Esophagus (tissue), 2 donors: ENCODE measurements at regions not wholly inside any gene's neighbourhood (a gene's known extent, or its start where the extent isn't known, plus 50 kb on each side); places are given as distances from the start of the nearest gene placed in this dataset.
"Not testable (repeated sequence)": the region's sequence is repeated elsewhere in the genome, so short reads cannot be mapped to it uniquely, and the experiment has no call there.

ENCODE experiments used
- H3K27ac ChIP-seq, 2 donors: one replicate each; pipeline ENCODE4 v1.5.1; 2013; ENCODE audit warnings: low read depth in 2 of 2, mild to moderate bottlenecking in 2 of 2, inconsistent platforms in 1 of 2, low read length in 1 of 2, moderate library complexity in 1 of 2
- H3K27me3 ChIP-seq, 2 donors: one replicate each; pipeline ENCODE4 v1.6.1; 2013; ENCODE audit warnings: low read length in 2 of 2, control low read depth in 1 of 2, mild to moderate bottlenecking in 1 of 2; ENCODE audit not compliant: insufficient read depth in 2 of 2, control insufficient read depth in 1 of 2
- H3K36me3 ChIP-seq, 2 donors: one replicate each; pipeline ENCODE4 v1.6.1; 2013; ENCODE audit warnings: low read length in 1 of 2; ENCODE audit not compliant: control insufficient read depth in 2 of 2, insufficient read depth in 2 of 2
- H3K4me1 ChIP-seq, 2 donors: one replicate each; pipeline ENCODE4 v1.6.1; 2013; ENCODE audit warnings: low read length in 1 of 2; ENCODE audit not compliant: control insufficient read depth in 2 of 2, insufficient read depth in 2 of 2
- H3K4me3 ChIP-seq, 2 donors: one replicate each; pipeline ENCODE4 v1.5.1; 2013; ENCODE audit warnings: low read length in 2 of 2, mild to moderate bottlenecking in 2 of 2, low read depth in 1 of 2, moderate library complexity in 1 of 2
- H3K9me3 ChIP-seq, 2 donors: one replicate each; pipeline ENCODE4 v1.6.1; 2013; ENCODE audit warnings: mild to moderate bottlenecking in 2 of 2, low read depth in 1 of 2, low read length in 1 of 2, moderate library complexity in 1 of 2; ENCODE audit not compliant: control insufficient read depth in 2 of 2, insufficient read depth in 1 of 2
- WGBS, 2 donors: extraction: QIAGEN DNeasy Blood & Tissue Kit; methylation state at CpG; one replicate each; pipeline ENCODE4 v1.1.7; 2013; 5-methylcytosine and 5-hydroxymethylcytosine counted together
- donor health status: healthy with polysubstance abuse.
- donor health status: Bipolar disorder and iron deficiency.

DNA sequence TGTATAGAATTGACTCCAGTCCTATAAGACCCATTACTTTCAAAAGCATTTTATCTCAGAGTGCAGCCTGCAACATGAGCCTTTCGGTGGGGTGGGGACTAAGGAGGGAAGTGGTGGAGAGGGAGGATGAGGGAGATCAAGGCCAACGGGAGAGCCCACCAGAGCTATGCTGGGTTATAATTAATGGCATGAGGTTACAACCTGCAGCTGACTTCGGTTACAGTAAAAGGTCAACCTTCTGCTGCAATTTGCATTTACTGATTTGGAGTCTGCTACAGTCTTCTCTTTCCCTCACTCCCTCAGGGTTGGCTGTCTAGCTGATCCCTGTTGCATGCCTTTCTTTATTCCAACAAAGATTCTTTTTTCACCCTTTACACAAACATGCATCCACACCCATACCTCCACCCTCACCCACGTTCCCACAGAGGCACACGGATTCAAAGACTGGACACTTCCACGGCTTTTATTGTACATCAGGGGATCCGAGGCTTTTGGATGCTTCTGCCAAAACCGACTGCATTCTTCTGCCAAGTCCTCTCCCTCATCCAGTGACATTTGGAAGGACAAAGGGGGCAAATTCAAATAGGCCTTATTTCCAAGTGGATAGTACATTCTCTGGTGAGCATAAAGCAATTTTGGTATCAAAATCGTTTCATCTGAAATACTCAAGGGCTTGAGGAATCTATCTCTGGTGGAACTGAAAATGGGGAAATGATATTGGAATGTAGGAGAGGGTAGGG, 381.2 kb downstream of the NFIB start:
- H3K27me3 ChIP-seq, result no peaks in the 10 kb centered on the region
- WGBS, 2 donors, result 64 to 70% methylated on average over 9 of the region's 9 CpGs

DNA sequence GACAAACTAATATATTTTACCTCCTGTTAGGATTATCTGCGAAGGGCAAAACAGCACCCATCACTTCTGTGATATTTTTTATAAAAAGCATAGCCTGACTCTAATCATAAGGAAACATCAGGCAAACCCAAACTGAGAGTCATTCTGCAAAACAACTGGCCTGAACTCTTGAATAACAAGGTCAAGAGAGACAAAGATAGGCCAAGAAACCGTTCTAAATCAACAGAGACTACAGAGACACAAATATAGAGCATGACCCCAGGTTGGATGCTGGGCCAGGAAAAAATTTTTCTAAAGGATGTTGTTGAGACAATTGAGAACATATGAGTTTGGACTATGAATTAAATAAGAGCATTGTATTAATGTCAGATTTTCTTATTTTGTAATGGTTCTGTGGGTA, 384.9 kb downstream of the NFIB start:
- Histone ChIP-seq H3K27ac (no peak overlapping the region), H3K27me3 (no peaks in the 10 kb centered on the region), H3K4me3 (no peak overlapping the region), H3K4me1 (no peaks in the 10 kb centered on the region), H3K9me3 (peaks cover 0 to 2% of the 10 kb centered on the region in 2 donors), H3K36me3 (no peaks in the 10 kb centered on the region)
- 65 to 75% methylated on average over 2 of the region's 2 CpGs for WGBS, 2 donors

More for the DNA sequence above, 381.2 kb downstream of the NFIB start:
- no peaks in the 10 kb centered on the region for H3K4me1 ChIP-seq
- H3K36me3 ChIP-seq, result no peaks in the 10 kb centered on the region
- H3K27ac ChIP-seq, result no peak overlapping the region
- H3K9me3 ChIP-seq, result no peaks in the 10 kb centered on the region
- H3K4me3 ChIP-seq, result no peak overlapping the region

DNA sequence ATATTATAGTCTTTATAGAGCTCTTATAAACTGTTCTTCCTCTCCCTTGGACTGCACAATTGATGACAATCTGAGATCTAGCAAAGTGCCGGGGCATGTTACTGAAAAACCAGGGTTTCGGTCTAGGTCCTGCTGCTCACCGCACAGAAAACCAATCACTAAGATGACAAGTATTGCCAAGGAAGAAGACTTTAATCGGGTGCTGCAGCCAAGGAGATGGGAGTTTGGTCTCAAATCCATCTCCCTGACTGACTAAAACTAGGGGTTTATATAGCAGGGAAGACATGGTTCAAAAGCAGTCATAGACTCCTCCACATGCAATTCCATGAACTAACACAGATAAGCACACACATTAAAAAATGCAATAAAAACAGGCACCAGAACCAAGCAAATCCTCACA, 390.6 kb downstream of the NFIB start:
- Histone ChIP-seq H3K4me3 (no peak overlapping the region), H3K4me1 (no peaks in the 10 kb centered on the region), H3K36me3 (no peaks in the 10 kb centered on the region), H3K27ac (no peak overlapping the region), H3K27me3 (no peaks in the 10 kb centered on the region), H3K9me3 (peaks cover 0 to 2% of the 10 kb centered on the region in 2 donors)
- 94 to 97% methylated on average over 4 of the region's 4 CpGs for WGBS, 2 donors

DNA sequence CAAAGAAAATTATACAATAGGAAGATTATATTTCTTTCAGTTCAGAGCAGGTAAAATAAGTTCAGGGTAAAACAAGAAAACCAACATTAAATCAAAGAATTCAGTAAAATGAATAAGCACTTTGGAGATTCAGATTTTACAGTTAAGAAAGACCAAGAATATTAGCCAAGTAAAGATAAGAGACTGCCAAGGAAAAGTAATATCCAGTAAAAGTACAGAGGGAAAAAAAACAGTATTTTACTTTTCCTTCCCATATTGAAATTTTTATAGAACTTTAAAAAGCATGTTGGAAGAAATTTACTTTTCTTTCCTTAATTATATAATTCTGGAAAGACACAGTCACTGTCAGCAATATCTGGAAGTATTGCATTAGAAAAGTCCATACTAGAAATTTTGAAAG, 393.4 kb downstream of the NFIB start:
- H3K4me3 ChIP-seq, result no peak overlapping the region
- no peak overlapping the region for H3K27ac ChIP-seq
- no peaks in the 10 kb centered on the region for H3K27me3 ChIP-seq
- no peaks in the 10 kb centered on the region for H3K4me1 ChIP-seq
- no peaks in the 10 kb centered on the region for H3K9me3 ChIP-seq
- no peaks in the 10 kb centered on the region for H3K36me3 ChIP-seq

DNA sequence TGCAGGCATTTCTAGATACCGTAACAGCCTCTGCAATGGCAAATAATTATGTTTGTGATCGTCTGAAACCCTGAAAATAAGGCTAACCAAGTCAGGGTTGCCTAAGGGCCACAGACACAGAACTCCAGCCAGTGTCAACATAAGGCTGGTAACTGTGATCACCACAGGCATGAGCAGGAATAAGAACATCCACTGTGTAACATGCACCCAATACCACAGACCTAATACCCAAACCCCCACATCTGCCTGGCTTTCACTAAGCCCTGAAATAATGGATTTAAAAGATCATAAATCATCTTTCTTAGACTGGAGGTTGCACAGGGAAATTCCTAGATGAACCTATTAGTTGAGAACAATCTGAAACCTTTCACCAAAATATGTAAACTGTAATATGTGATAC, 394.5 kb downstream of the NFIB start:
- Histone ChIP-seq H3K27ac (no peak overlapping the region), H3K9me3 (no peaks in the 10 kb centered on the region), H3K4me1 (no peaks in the 10 kb centered on the region), H3K36me3 (no peaks in the 10 kb centered on the region), H3K4me3 (no peak overlapping the region), H3K27me3 (no peaks in the 10 kb centered on the region)
- 79 to 80% methylated on average over 2 of the region's 2 CpGs for whole genome bisulfite sequencing, 2 donors

DNA sequence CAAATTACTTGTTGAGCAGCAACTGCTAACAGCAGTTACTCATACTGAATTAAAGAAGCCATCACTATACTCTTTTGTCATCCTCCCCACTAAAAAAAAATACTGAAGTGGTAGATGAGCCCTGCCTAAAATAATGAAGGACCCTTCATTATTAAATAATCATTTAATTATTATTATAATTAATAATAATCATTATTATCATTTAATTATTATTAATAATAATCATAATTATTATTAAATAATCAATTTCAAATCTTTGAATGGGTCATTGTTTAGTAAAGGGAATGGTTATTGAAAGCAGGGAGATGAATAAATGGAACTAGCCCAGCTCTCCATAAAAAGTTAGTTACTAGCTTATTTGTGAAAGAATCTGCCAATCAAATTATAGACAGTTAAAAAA, 396.4 kb downstream of the NFIB start:
- no peak overlapping the region for H3K4me3 ChIP-seq
- no peaks in the 10 kb centered on the region for H3K4me1 ChIP-seq
- H3K9me3 ChIP-seq, result no peaks in the 10 kb centered on the region
- H3K27ac ChIP-seq, result no peak overlapping the region
- peaks cover 0 to 2% of the 10 kb centered on the region in 2 donors for H3K27me3 ChIP-seq
- H3K36me3 ChIP-seq, result no peaks in the 10 kb centered on the region

DNA sequence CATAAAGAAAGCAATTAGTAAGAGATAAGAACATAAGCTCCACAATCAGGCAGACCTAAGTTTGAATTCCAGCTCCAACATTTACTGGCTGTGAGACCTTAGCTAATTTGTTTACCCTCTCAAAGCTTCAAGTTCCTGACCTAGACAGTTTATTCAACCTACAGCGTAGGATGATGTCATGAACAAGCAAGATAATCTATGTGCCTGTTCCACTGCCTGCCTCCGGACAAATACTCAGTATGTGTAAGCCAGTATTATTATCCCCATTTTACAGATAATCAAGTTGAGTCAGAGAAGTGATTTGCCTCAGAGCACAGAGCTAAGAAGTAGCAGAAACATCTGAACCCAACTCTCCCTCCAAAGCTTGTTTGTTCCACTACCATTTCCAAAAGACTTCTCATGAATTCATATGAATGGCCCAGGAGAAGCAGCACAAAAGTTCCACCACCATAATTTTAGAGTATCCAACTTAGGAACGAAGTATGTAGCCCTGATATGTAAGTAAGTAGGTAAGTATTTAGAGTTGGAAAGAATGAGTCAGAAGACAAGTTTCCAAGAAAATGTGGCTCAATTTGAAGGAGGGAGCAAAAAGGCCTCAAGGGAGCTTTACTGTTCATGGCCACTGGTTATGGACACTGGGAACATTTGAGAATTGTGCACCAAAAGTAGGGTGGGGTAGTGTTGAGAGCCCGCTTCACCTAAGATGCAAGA, 398.2 kb downstream of the NFIB start:
- no peaks in the 10 kb centered on the region for H3K36me3 ChIP-seq
- H3K27ac ChIP-seq, result no peak overlapping the region
- 70 to 80% methylated on average over 4 of the region's 4 CpGs for WGBS, 2 donors
- H3K27me3 ChIP-seq, result peaks cover 0 to 2% of the 10 kb centered on the region in 2 donors
- no peaks in the 10 kb centered on the region for H3K4me1 ChIP-seq
- H3K9me3 ChIP-seq, result no peaks in the 10 kb centered on the region
- no peak overlapping the region for H3K4me3 ChIP-seq

DNA sequence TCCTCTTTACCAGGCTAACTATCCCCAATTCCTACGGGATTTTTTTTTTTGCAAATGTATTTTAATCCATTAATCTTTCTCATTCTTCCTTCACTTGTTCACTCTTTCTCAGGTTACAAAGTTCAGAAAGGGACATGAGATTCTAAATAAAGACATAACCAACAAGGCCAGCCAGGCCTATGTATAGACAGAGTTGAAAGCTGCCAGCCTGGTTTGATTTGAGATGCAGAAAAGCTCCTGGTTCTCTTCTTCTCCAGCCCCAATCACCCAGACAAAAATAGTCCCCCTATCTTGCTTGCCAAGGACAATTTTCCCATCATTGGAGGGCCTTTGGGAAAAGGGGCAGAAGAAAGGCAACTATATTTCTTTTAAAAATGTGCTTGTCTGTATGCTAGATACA, 398.8 kb downstream of the NFIB start:
- Histone ChIP-seq H3K4me3 (no peak overlapping the region), H3K9me3 (no peaks in the 10 kb centered on the region), H3K27ac (no peak overlapping the region), H3K4me1 (no peaks in the 10 kb centered on the region), H3K36me3 (no peaks in the 10 kb centered on the region), H3K27me3 (peaks cover 0 to 2% of the 10 kb centered on the region in 2 donors)
- WGBS, 2 donors, result 75 to 86% methylated on average over 1 of the region's 1 CpG

DNA sequence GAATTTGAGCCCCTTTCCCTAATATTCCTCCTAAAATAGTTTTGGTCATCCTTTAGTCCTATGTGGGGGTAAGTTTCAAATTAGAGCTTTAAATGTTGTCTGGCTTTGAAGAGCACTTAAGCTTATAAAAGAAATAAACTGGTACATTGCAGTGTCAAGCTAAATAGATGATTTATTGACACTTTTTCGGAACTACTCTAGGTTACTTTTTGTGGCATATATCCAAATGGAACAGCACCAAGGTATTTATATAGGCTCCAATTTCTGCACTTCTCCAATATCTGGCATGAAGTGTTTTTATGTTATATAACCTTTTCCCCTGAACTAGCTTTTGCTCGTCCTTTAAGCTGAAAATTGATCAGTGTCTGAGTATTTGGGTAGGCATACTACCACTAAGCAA, 402.5 kb downstream of the NFIB start:
- Histone ChIP-seq H3K4me3 (no peak overlapping the region), H3K27ac (no peak overlapping the region), H3K27me3 (peaks cover 0 to 2% of the 10 kb centered on the region in 2 donors), H3K36me3 (no peaks in the 10 kb centered on the region), H3K9me3 (no peaks in the 10 kb centered on the region), H3K4me1 (no peaks in the 10 kb centered on the region)
- WGBS, 2 donors, result 54 to 64% methylated on average over 2 of the region's 2 CpGs

DNA sequence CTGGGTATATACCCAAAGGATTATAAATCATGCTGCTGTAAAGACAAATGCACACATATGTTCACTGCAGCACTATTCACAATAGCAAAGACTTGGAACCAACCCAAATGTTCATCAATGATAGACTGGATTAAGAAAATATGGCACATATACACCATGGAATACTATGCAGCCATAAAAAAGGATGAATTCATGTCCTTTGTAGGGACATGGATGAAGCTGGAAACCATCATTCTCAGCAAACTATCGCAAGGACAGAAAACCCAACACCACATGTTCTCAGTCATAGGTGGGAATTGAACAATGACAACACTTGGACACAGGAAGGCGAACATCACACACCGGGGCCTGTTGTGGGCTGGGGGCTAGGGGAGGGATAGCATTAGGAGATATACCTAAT, 406.1 kb downstream of the NFIB start:
- not testable (repeated sequence) for H3K36me3 ChIP-seq, H3K27me3 ChIP-seq
- WGBS, 2 donors, result 96% methylated on average over 3 of the region's 3 CpGs

More for the DNA sequence above, 406.1 kb downstream of the NFIB start:
- not testable (repeated sequence) for H3K27ac ChIP-seq, H3K4me3 ChIP-seq, H3K4me1 ChIP-seq, H3K9me3 ChIP-seq
